ENCODE measurements at regions not wholly inside any gene's neighbourhood (a gene's known extent, or its start where the extent isn't known, plus 50 kb on each side); places are given as distances from the start of the nearest gene placed in this dataset.

- 87 to 94% (median 89%) methylated on average over 2 of the region's 2 CpGs for WGBS, 3 donors
- H3K27ac ChIP-seq (ENCODE audit: low read depth, low read length): no peak overlapping the region
These were observed 92.6 kb upstream of the CTNNB1 start for GRCh38 chr3:41106691-41107090.

- 81 to 90% (median 86%) methylated on average over 2 of the region's 2 CpGs for WGBS, 3 donors
These were observed 88.3 kb upstream of the CTNNB1 start for GRCh38 chr3:41111011-41111410.

DNA sequence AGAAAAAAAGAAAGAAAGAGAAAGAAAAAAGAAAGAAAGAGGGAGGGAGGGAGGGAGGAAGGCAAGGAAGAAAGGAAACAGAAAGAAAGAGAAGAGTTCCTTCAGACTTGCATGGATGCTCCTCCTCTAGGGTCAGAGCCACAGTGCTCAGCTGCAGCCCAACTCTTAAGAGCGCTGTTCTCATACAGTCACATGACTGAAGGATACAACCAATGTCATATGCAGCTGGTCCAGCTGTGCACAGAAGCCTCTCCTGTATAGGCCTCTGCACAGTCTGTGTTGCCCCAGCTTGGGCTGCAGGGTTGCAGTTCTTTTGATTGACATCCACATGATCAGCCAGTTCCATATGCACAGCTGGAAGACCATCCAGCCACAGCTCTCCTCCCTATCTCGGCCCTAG, 86.8 kb upstream of the CTNNB1 start:
- WGBS, 3 donors: 82 to 100% (median 97%) methylated on average over 2 of the region's 2 CpGs
- H3K27ac ChIP-seq (ENCODE audit: low read depth, low read length): no peak overlapping the region

More at GRCh38 chr3:41111011-41111410, 88.3 kb upstream of the CTNNB1 start:
- H3K27ac ChIP-seq (ENCODE audit: low read depth, low read length): no peak overlapping the region

GRCh38 chr3:41115069-41115468, 84.2 kb upstream of the CTNNB1 start:
- 90 to 94% (median 92%) methylated on average over 4 of the region's 4 CpGs for WGBS, 3 donors
- no peak overlapping the region for H3K27ac ChIP-seq (ENCODE audit: low read depth, low read length)

- 58 to 73% (median 66%) methylated on average over 8 of the region's 8 CpGs for WGBS, 3 donors
- H3K27ac ChIP-seq (ENCODE audit: low read depth, low read length): no peak overlapping the region
These were observed 82.5 kb upstream of the CTNNB1 start for GRCh38 chr3:41116851-41117250.

DNA sequence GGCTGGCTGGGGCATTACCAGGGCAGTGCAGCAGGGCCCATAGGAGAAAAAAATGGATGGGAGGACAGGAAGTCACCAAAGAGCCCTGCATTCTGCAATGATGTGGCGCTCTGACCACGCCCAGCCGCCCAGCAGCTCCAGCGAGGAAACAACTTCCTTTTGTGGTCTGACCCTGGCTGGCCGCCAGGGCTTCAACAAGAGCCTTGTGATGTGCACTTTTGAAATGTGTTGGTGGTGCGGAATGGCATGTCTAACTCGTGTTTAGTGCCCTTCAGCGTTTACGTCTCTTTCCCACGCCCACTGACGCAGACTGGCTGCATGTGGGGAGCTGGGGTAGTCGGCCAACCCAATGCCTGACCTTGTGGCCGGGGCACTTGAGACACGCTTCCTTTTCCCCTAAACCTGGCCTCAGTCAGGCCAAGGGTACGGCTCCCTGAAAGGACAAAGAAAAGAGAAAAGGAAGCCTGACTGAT, 81.9 kb upstream of the CTNNB1 start:
- WGBS, 3 donors: 23 to 67% (median 31%) methylated on average over 15 of the region's 15 CpGs
- H3K27ac ChIP-seq (ENCODE audit: low read depth, low read length): no peak overlapping the region

DNA sequence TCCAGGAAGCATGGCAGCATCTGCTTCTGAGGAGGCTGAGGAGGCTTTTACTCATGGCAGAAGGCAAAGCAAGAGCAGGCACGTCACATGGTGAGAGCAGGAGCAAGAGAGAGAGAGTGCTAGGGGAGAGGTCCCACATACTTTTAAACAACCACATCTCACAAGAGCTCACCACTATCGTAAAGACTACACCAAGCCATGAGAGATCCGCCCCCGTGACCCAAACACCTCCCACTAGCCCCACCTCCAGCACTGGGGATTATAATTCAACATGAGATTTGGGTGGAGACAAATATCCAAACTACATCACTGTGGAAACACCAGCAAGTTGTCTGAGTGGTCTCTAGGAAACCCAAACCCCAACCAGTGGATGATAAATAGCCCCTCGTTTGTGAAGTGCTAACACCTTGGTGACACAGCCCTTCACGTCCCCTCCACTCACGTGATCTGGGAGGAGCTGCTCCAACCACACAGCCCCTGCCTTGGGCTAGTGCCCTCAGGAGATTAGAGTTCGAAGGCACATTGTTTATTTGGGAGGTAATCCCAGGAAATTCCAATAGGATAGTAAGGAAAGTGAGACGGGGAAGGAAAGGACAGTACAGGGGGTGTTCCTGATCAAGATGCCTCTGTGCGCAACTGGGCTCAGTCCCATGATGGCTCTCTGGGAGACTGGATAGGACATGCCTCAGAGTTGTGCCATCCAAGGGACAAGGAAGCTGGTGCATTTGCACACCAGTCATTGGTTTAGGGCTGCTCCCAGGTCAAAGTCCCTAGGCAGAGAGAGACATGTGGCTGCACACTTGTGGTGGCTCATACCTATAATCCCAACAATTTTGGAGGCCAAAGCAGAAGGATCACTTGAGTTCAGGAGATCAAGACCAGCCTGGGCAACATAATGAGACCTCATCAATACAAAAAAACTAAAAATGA, 80.6 kb upstream of the CTNNB1 start:
- 75 to 85% (median 85%) methylated on average over 10 of the region's 10 CpGs for WGBS, 3 donors
- no peak overlapping the region for H3K27ac ChIP-seq (ENCODE audit: low read depth, low read length)

DNA sequence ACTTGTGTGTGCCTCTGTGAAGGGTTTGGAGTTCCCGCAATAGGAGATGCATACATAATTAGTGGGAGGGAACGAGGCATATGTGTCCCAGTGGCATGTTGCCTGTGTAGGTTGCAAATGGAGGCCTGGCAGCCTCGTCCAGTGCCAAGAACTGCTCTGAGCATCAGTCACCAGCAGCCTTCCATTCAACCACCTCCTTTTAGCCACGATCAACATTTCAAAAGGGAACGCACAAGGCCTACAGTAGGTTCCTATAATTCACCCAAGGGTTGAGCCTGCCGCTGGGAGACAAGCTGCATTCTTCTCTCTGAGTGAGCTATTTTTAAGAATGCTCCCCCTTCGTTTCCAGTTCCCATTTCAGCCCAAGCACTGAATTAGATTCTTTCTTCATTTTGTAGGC, 78.8 kb upstream of the CTNNB1 start:
- 65 to 68% (median 66%) methylated on average over 7 of the region's 7 CpGs for WGBS, 3 donors
- H3K27ac ChIP-seq (ENCODE audit: low read depth, low read length): no peak overlapping the region

- no peak overlapping the region for H3K27ac ChIP-seq (ENCODE audit: low read depth, low read length)
- WGBS, 3 donors: 79 to 95% (median 88%) methylated on average over 2 of the region's 2 CpGs
These were observed 74.0 kb upstream of the CTNNB1 start for GRCh38 chr3:41125258-41125657.

- WGBS, 3 donors: 87 to 96% (median 96%) methylated on average over 4 of the region's 4 CpGs
These were observed 72.8 kb upstream of the CTNNB1 start for GRCh38 chr3:41126472-41126871.

DNA sequence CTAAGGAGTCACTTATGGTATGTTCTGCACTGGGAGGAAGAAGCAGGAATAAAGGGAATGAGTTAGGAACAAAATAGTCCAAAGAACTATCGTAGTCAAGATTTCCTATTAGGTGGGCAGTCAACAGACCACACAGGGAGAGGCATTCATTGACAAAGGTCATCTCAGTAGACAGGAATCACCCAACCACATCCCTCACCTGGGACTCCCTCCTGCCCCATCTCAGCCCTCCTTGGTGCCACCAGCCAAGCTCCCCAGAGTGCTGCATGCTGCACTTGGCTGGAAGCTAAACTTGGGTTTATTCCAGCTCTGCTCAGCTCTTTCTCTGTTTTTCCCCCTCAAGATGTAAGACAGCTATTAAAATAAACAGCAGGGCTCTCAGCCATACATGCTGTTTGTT, 72.3 kb upstream of the CTNNB1 start:
- no peak overlapping the region for H3K27ac ChIP-seq (ENCODE audit: low read depth, low read length)
- WGBS, 3 donors: 74 to 89% (median 86%) methylated on average over 1 of the region's 1 CpG

More at GRCh38 chr3:41126472-41126871, 72.8 kb upstream of the CTNNB1 start:
- H3K27ac ChIP-seq (ENCODE audit: low read depth, low read length): no peak overlapping the region

DNA sequence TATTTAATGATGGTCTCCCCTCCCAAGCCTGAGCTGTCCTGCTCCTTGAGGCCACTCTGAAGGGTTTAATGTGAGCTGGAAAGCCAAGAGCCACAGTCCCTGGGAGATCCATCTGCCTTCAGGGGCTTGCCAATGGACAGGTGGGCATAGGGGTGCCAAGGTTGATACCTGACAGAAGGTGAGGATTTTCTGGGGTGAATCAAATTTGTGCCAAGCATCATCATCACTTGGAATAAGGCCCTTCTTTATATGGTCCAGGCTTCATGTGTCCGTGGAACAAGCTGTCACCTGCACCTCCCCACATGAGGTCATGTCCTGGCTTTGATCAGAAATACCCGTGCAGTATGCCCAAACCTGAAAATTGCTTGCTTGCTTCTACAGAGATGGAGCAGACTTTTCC, 71.9 kb upstream of the CTNNB1 start:
- H3K27ac ChIP-seq (ENCODE audit: low read depth, low read length): no peak overlapping the region
- WGBS, 3 donors: 84 to 91% (median 91%) methylated on average over 2 of the region's 2 CpGs

GRCh38 chr3:41129731-41130130, 69.6 kb upstream of the CTNNB1 start:
- 55 to 100% (median 98%) methylated on average over 1 of the region's 1 CpG for WGBS, 3 donors

GRCh38 chr3:41131224-41131623, 68.1 kb upstream of the CTNNB1 start:
- H3K27ac ChIP-seq (ENCODE audit: low read depth, low read length): no peak overlapping the region
- 65 to 94% (median 91%) methylated on average over 3 of the region's 3 CpGs for WGBS, 3 donors

More at GRCh38 chr3:41129731-41130130, 69.6 kb upstream of the CTNNB1 start:
- no peak overlapping the region for H3K27ac ChIP-seq (ENCODE audit: low read depth, low read length)

GRCh38 chr3:41137686-41138111, 61.6 kb upstream of the CTNNB1 start:
- 43 to 81% (median 52%) methylated on average over 1 of the region's 1 CpG for WGBS, 3 donors
- H3K27ac ChIP-seq (ENCODE audit: low read depth, low read length): no peak overlapping the region

DNA sequence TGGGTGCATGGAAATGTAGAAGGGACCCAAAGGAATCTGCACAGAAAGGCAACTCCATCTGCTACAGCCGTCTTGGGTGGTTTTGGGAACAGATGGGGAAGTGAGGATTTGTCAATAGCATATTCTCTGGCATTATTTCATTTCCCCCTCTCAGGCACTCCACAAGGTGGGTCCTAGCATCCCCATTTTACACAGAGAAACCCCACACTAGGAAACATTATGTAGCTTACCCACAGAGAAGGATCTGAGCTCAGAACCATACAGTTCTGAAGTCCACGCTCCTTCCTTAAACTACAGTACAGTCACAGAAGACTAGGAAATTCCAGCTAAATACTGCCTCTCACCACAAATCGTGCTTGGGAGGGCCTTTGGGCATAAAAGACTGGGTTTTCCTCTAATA, 61.2 kb upstream of the CTNNB1 start:
- WGBS, 3 donors: 73 to 76% (median 76%) methylated on average over 3 of the region's 3 CpGs

GRCh38 chr3:41138601-41139000, 60.7 kb upstream of the CTNNB1 start:
- no peak overlapping the region for H3K27ac ChIP-seq (ENCODE audit: low read depth, low read length)
- 86 to 91% (median 90%) methylated on average over 3 of the region's 3 CpGs for WGBS, 3 donors

More for the DNA sequence above, 61.2 kb upstream of the CTNNB1 start:
- no peak overlapping the region for H3K27ac ChIP-seq (ENCODE audit: low read depth, low read length)

DNA sequence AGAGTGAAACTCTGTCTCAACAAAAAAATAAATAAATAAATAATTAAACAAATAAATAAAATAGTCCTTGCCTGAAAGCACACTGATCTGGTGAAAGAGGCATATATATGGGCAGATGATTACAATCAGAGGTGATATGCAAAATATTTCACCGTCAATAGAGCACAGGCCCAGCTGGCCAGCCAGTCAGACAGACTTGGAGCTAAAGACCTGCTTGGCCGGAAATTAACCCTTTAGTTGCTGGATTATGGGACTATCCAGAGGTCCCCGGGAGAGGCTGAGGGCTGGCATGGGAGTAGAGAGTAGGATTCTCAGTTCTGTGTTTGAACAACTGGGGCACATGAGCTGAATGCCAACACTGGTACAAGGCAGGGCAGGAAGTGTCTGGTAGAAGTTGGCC, 59.1 kb upstream of the CTNNB1 start:
- 54 to 83% (median 77%) methylated on average over 3 of the region's 3 CpGs for WGBS, 3 donors
- no peak overlapping the region for H3K27ac ChIP-seq (ENCODE audit: low read depth, low read length)

DNA sequence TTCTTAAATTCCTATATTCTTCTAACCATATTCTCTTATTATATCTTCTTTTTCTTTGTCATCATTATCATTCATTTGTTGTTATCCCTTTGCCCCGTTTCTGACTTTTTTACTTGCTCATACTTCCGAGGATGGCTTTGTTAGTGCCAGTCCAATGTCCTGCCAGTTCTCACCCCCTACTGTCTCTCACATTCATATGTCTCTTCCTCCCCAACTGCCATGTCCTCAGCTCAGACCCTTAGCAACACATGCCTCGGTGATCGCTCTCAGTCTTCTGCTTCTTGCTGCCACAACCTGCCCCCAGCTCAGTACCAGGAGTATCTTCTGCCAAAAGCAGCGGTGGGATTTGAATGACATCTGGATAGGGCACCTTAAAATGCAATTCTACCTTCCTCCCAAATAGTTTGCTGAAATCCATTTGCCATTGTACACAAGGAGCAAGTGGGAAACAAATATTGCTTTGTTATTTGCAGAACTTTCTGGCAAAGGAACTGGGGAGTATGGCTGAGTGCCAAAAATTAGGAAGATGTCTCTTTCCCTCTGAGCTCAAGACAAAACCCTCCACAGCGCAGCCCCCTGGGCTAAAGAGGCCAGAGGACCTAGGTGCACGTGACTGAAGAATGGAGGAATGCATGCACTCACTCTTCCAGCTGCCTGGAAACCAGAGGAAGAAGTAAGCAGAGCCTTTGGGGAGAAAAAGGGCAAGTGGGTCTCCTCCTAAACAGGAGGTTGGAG, 57.7 kb upstream of the CTNNB1 start:
- no peak overlapping the region for H3K27ac ChIP-seq (ENCODE audit: low read depth, low read length)
- 72 to 87% (median 86%) methylated on average over 7 of the region's 7 CpGs for whole genome bisulfite sequencing, 3 donors

All from adipose tissue (tissue), 3 donors.